WI38 (cell line): ENCODE measurements at regions not wholly inside any gene's neighbourhood (a gene's known extent, or its start where the extent isn't known, plus 50 kb on each side); places are given as distances from the start of the nearest gene placed in this dataset.

ENCODE experiments used
- H3K4me3 ChIP-seq: 2 replicates; pipeline ENCODE4 v1.5.1; 2011; ENCODE audit warnings: low read depth, mild to moderate bottlenecking, control low read depth, low read length
- TF ChIP-seq, protein P1 (sequence below): IDR thresholded peaks from 2 replicates; pipeline ENCODE4 v1.5.1; 2012; ENCODE audit warnings: low read depth, mild to moderate bottlenecking, control low read depth, low read length

DNA sequence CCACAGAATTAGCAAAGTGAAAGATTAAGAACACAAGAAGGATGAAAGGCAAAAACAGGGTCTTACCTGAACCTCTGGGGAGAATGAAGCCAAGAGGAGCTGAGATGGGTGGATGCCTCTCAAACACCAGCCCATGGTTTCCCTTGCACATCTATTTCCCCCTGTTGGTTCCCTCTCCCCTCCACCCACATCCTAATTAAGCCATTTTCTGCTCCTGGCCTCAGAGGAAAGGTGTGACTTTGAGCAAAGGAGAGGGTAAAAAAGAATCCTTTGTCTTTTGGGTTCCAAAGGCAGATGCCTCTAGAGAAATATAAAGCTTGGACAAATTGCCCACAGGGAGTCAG, 214.9 kb downstream of the RAP2A start:
- H3K4me3 ChIP-seq, result no peak overlapping the region
- TF ChIP-seq, protein P1, sequence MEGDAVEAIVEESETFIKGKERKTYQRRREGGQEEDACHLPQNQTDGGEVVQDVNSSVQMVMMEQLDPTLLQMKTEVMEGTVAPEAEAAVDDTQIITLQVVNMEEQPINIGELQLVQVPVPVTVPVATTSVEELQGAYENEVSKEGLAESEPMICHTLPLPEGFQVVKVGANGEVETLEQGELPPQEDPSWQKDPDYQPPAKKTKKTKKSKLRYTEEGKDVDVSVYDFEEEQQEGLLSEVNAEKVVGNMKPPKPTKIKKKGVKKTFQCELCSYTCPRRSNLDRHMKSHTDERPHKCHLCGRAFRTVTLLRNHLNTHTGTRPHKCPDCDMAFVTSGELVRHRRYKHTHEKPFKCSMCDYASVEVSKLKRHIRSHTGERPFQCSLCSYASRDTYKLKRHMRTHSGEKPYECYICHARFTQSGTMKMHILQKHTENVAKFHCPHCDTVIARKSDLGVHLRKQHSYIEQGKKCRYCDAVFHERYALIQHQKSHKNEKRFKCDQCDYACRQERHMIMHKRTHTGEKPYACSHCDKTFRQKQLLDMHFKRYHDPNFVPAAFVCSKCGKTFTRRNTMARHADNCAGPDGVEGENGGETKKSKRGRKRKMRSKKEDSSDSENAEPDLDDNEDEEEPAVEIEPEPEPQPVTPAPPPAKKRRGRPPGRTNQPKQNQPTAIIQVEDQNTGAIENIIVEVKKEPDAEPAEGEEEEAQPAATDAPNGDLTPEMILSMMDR, result no peak

GRCh38 chr13:97653443-97654140, 219.6 kb downstream of the RAP2A start:
- TF ChIP-seq, protein P1, result no peak
- H3K4me3 ChIP-seq, result no peak overlapping the region

GRCh38 chr13:97654236-97654635, 220.3 kb downstream of the RAP2A start:
- no peak overlapping the region for H3K4me3 ChIP-seq
- TF ChIP-seq, protein P1, result no peak

- H3K4me3 ChIP-seq, result no peak overlapping the region
- TF ChIP-seq, protein P1, result no peak
These were observed 224.6 kb downstream of the RAP2A start for GRCh38 chr13:97658556-97658955.

DNA sequence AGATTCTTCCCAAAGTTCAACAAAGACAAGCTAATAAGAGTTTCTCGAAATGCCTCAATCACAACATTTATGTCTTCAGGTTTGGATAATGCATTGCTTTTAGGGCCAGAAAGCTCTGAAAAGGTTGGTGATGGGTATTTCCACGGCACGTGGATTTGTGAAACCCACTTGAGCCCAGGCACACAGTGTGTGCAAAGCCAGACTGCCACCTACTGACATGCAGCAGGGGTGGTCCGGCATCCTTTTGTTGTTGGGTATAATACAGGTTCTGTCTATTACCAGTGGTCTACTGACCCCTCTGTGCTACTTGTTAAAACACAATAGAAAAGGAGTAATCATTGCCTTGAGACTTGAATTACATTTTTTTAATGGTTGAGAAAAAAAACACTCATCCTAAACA, 225.6 kb downstream of the RAP2A start:
- TF ChIP-seq, protein P1, result no peak
- H3K4me3 ChIP-seq, result no peak overlapping the region

DNA sequence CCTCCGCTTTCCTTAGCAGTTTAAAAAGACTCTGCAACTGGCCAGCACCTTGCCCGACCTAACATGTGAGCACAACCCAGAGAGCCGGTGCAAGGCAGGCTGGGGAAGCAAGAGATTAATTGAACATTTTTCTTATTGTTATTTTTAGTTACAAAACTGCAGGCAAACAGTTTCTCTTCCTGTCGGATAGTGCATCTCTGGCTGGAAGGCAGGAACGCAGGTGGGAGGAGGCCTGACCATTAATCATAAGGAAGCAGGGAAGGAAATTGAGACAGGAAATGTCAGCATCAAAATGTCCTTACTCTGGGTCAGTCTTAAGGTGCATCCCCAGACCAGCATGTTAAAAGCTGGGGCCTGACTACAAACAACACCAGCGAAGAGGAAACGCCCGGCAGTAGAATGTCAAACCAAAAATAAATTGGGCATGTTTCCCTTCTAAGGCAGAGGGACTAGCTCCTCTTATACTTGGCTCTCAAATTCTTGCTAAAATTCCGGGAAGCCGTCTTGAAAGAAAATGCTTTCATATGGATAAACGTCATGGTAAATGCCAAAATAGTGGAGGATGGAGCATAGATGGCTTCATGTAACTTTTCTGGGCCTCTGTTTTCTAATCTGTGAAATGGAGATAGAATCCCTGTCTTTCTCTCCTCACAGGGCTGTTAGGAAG, 226.8 kb downstream of the RAP2A start:
- TF ChIP-seq, protein P1, result no peak

GRCh38 chr13:97686594-97686993, 252.6 kb downstream of the RAP2A start:
- no peak overlapping the region for H3K4me3 ChIP-seq
- TF ChIP-seq, protein P1, result no peak

More for the DNA sequence above, 226.8 kb downstream of the RAP2A start:
- no peak overlapping the region for H3K4me3 ChIP-seq
